HEK293 (cell line): ENCODE measurements at regions not wholly inside any gene's neighbourhood (a gene's known extent, or its start where the extent isn't known, plus 50 kb on each side); places are given as distances from the start of the nearest gene placed in this dataset.

Experiments used
- CTCF ChIA-PET: fragments of 350-600 bp; formaldehyde crosslinking; extraction: SDS; loops from one replicate; lab custom pipeline; 2021; ENCODE audit warnings: antibody characterized with exemption; lab: Yijun Ruan, JAX
- POLR2A ChIA-PET: fragments of 300-600 bp; formaldehyde crosslinking; extraction: SDS; loops from one replicate; lab custom pipeline; 2020; ENCODE audit warnings: antibody characterized with exemption, inconsistent platforms; lab: Yijun Ruan, JAX
- H3K27ac ChIP-seq: fragments of 200-500 bp; sonication (Bioruptor generic); 2 replicates; pipeline ENCODE4 v1.5.1; 2014; ENCODE audit warnings: low read depth, low read length, control low read depth, inconsistent platforms; ENCODE audit errors: extremely low read depth
- H3K36me3 ChIP-seq, 2 experiments: fragments of 200-500 bp in 1 of 2; sonication (Bioruptor generic) in 1 of 2; 1 replicate in 1 of 2; 2 replicates in 1 of 2; pipeline ENCODE4 v1.5.1; 2014 to 2017; ENCODE audit warnings: inconsistent platforms in 2 of 2, low read length in 2 of 2; ENCODE audit not compliant: control insufficient read depth in 2 of 2, insufficient read depth in 1 of 2
- H3K4me1 ChIP-seq: fragments of 200-500 bp; sonication (Bioruptor generic); 2 replicates; pipeline ENCODE4 v1.5.1; 2014; ENCODE audit warnings: mild to moderate bottlenecking, low read length, inconsistent platforms; ENCODE audit not compliant: control insufficient read depth, insufficient read depth
- H3K4me3 ChIP-seq: 2 replicates; pipeline ENCODE4 v1.5.1; 2011; ENCODE audit warnings: low read depth, mild to moderate bottlenecking, control low read depth, low read length, moderate library complexity
- H3K9me3 ChIP-seq: fragments of 200-500 bp; sonication (Bioruptor generic); 2 replicates; pipeline ENCODE4 v1.5.1; 2014; ENCODE audit warnings: low read depth, low read length, inconsistent platforms; ENCODE audit not compliant: control insufficient read depth, insufficient read depth
- OSR2 ChIP-seq: fragments of 450-650 bp; formaldehyde crosslinking; IDR thresholded peaks from 2 replicates; pipeline ENCODE4 v1.5.1; 2016; ENCODE audit warnings: missing biosample characterization, missing genetic modification characterization
- RBAK ChIP-seq: fragments of 450-650 bp; formaldehyde crosslinking; IDR thresholded peaks from 2 replicates; pipeline ENCODE4 v1.5.1; 2016; ENCODE audit warnings: missing biosample characterization, missing genetic modification characterization
- ZBTB20 ChIP-seq: fragments of 450-650 bp; formaldehyde crosslinking; IDR thresholded peaks from 2 replicates; pipeline ENCODE4 v1.5.1; 2016; ENCODE audit warnings: missing biosample characterization, missing genetic modification characterization
- ZIC2 ChIP-seq: fragments of 450-650 bp; formaldehyde crosslinking; IDR thresholded peaks from 2 replicates; pipeline ENCODE4 v1.5.1; 2016; ENCODE audit warnings: missing biosample characterization, missing genetic modification characterization
- ZNF114 ChIP-seq: fragments of 450-650 bp; formaldehyde crosslinking; IDR thresholded peaks from 2 replicates; pipeline ENCODE4 v1.5.0; 2017; ENCODE audit warnings: missing biosample characterization, missing genetic modification characterization
- ZNF132 ChIP-seq: fragments of 450-650 bp; formaldehyde crosslinking; IDR thresholded peaks from 2 replicates; pipeline ENCODE4 v1.5.1; 2017; ENCODE audit warnings: missing biosample characterization, missing genetic modification characterization, borderline replicate concordance
- ZNF133 ChIP-seq: fragments of 450-650 bp; formaldehyde crosslinking; IDR thresholded peaks from 2 replicates; pipeline ENCODE4 v1.5.1; 2016; ENCODE audit warnings: missing biosample characterization, missing genetic modification characterization
- ZNF140 ChIP-seq: fragments of 450-650 bp; formaldehyde crosslinking; IDR thresholded peaks from 2 replicates; pipeline ENCODE4 v1.5.1; 2016; ENCODE audit warnings: missing biosample characterization, missing genetic modification characterization
- ZNF174 ChIP-seq: fragments of 450-650 bp; formaldehyde crosslinking; IDR thresholded peaks from 2 replicates; pipeline ENCODE4 v1.5.0; 2017; ENCODE audit warnings: missing biosample characterization, mild to moderate bottlenecking, missing genetic modification characterization
- ZNF24 ChIP-seq: fragments of 450-650 bp; formaldehyde crosslinking; IDR thresholded peaks from 2 replicates; pipeline ENCODE4 v1.5.1; 2016; ENCODE audit warnings: missing biosample characterization, missing genetic modification characterization
- ZNF266 ChIP-seq: fragments of 450-650 bp; formaldehyde crosslinking; IDR thresholded peaks from 2 replicates; pipeline ENCODE4 v1.5.1; 2016; ENCODE audit warnings: missing biosample characterization, missing genetic modification characterization, low read depth
- ZNF394 ChIP-seq: fragments of 450-650 bp; formaldehyde crosslinking; IDR thresholded peaks from 2 replicates; pipeline ENCODE4 v1.5.1; 2016; ENCODE audit warnings: missing biosample characterization, missing genetic modification characterization, mild to moderate bottlenecking, moderate library complexity, borderline replicate concordance
- ZNF404 ChIP-seq: fragments of 450-650 bp; formaldehyde crosslinking; IDR thresholded peaks from 2 replicates; pipeline ENCODE4 v1.5.1; 2017; ENCODE audit warnings: missing biosample characterization, missing genetic modification characterization
- ZNF548 ChIP-seq: fragments of 450-650 bp; formaldehyde crosslinking; IDR thresholded peaks from 2 replicates; pipeline ENCODE4 v1.5.1; 2016; ENCODE audit warnings: missing biosample characterization, missing genetic modification characterization
- ZNF558 ChIP-seq: fragments of 450-650 bp; formaldehyde crosslinking; IDR thresholded peaks from 2 replicates; pipeline ENCODE4 v1.5.1; 2016; ENCODE audit warnings: missing biosample characterization, missing genetic modification characterization
- ZNF610 ChIP-seq: fragments of 450-650 bp; formaldehyde crosslinking; IDR thresholded peaks from 2 replicates; pipeline ENCODE4 v1.5.1; 2016; ENCODE audit warnings: missing biosample characterization, missing genetic modification characterization, borderline replicate concordance
- ZNF670 ChIP-seq: fragments of 450-650 bp; formaldehyde crosslinking; IDR thresholded peaks from 2 replicates; pipeline ENCODE4 v1.5.1; 2016; ENCODE audit warnings: missing biosample characterization, missing genetic modification characterization, low read depth
- ZNF768 ChIP-seq: fragments of 450-650 bp; formaldehyde crosslinking; IDR thresholded peaks from 2 replicates; pipeline ENCODE4 v1.5.1; 2018; ENCODE audit warnings: missing biosample characterization, mild to moderate bottlenecking, missing genetic modification characterization
- ZSCAN23 ChIP-seq: fragments of 450-650 bp; formaldehyde crosslinking; IDR thresholded peaks from 2 replicates; pipeline ENCODE4 v1.5.1; 2016; ENCODE audit warnings: missing biosample characterization, missing genetic modification characterization
- TF ChIP-seq, protein P1 (sequence below): fragments of 450-650 bp; formaldehyde crosslinking; conservative IDR thresholded peaks from 2 replicates; pipeline ENCODE4 v1.5.1; 2016; ENCODE audit warnings: low read depth, missing biosample characterization, missing genetic modification characterization
- TF ChIP-seq, protein P2 (sequence below): fragments of 450-650 bp; formaldehyde crosslinking; IDR thresholded peaks from 2 replicates; pipeline ENCODE4 v1.5.1; 2016; ENCODE audit warnings: missing biosample characterization, missing genetic modification characterization
- TF ChIP-seq, protein P3 (sequence below): fragments of 450-650 bp; formaldehyde crosslinking; IDR thresholded peaks from 2 replicates; pipeline ENCODE4 v1.5.1; 2017; ENCODE audit warnings: missing biosample characterization, missing genetic modification characterization
- TF ChIP-seq, protein P4 (sequence below): fragments of 450-650 bp; formaldehyde crosslinking; IDR thresholded peaks from 2 replicates; pipeline ENCODE4 v1.5.1; 2017; ENCODE audit warnings: missing biosample characterization, missing genetic modification characterization
- TF ChIP-seq, protein P5 (sequence below): fragments of 450-650 bp; formaldehyde crosslinking; IDR thresholded peaks from 2 replicates; pipeline ENCODE4 v1.5.1; 2016; ENCODE audit warnings: missing biosample characterization, missing genetic modification characterization
- TF ChIP-seq, protein P6 (sequence below): fragments of 450-650 bp; formaldehyde crosslinking; IDR thresholded peaks from 2 replicates; pipeline ENCODE4 v1.5.1; 2016; ENCODE audit warnings: missing biosample characterization, missing genetic modification characterization
- TF ChIP-seq, protein P7 (sequence below): fragments of 450-650 bp; formaldehyde crosslinking; IDR thresholded peaks from 2 replicates; pipeline ENCODE4 v1.5.1; 2016; ENCODE audit warnings: missing biosample characterization, missing genetic modification characterization

DNA sequence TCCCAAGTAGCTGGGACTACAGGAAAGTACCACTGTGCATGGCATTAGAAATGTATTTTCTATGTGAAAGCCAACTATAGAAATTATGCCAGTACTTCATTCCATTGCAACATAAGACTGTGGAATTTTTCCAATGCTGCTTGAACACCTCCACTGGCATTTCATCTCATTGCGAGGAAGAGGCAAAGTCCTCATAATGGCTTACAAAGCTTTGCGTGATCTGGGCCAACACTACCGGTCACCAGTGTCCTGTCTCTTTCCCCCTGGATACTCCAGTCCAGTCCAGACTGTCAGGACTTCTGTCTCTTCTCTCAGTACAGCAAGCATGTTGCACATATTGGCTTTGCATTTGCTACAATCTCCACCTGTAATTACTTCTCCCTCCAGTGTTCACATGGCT, 223.5 kb downstream of the GPD2 start (continued):
- TF ChIP-seq ZNF140 (tag by site-specific recombination): no peak
- TF ChIP-seq, protein P1, sequence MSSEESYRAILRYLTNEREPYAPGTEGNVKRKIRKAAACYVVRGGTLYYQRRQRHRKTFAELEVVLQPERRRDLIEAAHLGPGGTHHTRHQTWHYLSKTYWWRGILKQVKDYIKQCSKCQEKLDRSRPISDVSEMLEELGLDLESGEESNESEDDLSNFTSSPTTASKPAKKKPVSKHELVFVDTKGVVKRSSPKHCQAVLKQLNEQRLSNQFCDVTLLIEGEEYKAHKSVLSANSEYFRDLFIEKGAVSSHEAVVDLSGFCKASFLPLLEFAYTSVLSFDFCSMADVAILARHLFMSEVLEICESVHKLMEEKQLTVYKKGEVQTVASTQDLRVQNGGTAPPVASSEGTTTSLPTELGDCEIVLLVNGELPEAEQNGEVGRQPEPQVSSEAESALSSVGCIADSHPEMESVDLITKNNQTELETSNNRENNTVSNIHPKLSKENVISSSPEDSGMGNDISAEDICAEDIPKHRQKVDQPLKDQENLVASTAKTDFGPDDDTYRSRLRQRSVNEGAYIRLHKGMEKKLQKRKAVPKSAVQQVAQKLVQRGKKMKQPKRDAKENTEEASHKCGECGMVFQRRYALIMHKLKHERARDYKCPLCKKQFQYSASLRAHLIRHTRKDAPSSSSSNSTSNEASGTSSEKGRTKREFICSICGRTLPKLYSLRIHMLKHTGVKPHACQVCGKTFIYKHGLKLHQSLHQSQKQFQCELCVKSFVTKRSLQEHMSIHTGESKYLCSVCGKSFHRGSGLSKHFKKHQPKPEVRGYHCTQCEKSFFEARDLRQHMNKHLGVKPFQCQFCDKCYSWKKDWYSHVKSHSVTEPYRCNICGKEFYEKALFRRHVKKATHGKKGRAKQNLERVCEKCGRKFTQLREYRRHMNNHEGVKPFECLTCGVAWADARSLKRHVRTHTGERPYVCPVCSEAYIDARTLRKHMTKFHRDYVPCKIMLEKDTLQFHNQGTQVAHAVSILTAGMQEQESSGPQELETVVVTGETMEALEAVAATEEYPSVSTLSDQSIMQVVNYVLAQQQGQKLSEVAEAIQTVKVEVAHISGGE (tag by site-specific recombination): no peak
- no peak for TF ChIP-seq ZBTB20 (tag by site-specific recombination)
- TF ChIP-seq, protein P2, sequence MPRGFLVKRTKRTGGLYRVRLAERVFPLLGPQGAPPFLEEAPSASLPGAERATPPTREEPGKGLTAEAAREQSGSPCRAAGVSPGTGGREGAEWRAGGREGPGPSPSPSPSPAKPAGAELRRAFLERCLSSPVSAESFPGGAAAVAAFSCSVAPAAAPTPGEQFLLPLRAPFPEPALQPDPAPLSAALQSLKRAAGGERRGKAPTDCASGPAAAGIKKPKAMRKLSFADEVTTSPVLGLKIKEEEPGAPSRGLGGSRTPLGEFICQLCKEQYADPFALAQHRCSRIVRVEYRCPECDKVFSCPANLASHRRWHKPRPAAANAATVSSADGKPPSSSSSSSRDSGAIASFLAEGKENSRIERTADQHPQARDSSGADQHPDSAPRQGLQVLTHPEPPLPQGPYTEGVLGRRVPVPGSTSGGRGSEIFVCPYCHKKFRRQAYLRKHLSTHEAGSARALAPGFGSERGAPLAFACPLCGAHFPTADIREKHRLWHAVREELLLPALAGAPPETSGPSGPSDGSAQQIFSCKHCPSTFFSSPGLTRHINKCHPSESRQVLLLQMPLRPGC (tag by site-specific recombination): no peak
- no peak for TF ChIP-seq ZNF114 (tag by site-specific recombination)
- no peak for TF ChIP-seq ZNF132 (tag by site-specific recombination)
- TF ChIP-seq ZNF174: no peak

DNA sequence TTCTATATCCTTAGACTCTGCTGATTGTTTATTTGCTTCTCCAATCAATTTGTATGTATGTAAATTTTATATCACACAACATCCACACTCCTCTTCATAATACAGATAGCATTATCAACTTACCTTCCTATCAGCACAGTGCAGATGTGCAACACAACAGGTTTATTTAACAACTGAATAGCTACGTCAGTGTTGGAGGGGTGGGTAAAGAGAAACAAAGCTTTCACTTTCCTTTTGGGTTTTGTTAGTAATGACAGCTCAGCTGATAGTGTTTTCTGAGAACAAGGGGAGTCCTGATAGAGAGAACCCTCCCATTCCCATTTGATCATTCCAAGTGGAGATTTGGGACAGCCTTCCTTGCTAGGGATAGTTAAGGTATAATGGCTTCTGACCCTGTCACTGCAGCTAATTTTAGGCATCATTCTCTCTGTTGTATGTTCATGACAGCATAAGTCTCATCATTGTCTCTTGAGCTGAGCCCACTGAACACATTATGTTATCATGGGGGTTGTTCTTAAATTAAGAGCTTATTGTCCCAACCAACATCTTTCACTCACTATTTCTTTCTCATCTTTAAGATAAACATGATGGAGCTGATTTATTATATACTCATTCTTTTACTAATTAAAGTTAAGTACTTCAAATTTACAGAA, 227.7 kb downstream of the GPD2 start:
- CTCF ChIA-PET: no interaction called here
- H3K27ac ChIP-seq: no peak overlapping the region

More for the DNA sequence above, 227.7 kb downstream of the GPD2 start:
- Histone ChIP-seq H3K36me3 (no peaks in the 10 kb centered on the region), H3K4me3 (no peak overlapping the region), H3K4me1 (no peaks in the 10 kb centered on the region), H3K9me3 (no peaks in the 10 kb centered on the region)
- POLR2A ChIA-PET: no interaction called here
- TF ChIP-seq RBAK (no peak), ZNF548 (tag by site-specific recombination) (no peak), OSR2 (tag by site-specific recombination) (no peak), ZNF24 (tag by site-specific recombination) (no peak), ZNF610 (tag by site-specific recombination) (no peak), ZNF670 (tag by site-specific recombination) (no peak), ZNF266 (tag by site-specific recombination) (no peak), ZNF132 (tag by site-specific recombination) (no peak), ZNF394 (no peak), ZIC2 (tag by site-specific recombination) (no peak), ZNF768 (tag by site-specific recombination) (no peak), ZSCAN23 (tag by site-specific recombination) (no peak), ZNF404 (tag by site-specific recombination) (no peak), ZNF133 (tag by site-specific recombination) (no peak), ZNF558 (tag by site-specific recombination) (no peak)
- TF ChIP-seq, protein P3, sequence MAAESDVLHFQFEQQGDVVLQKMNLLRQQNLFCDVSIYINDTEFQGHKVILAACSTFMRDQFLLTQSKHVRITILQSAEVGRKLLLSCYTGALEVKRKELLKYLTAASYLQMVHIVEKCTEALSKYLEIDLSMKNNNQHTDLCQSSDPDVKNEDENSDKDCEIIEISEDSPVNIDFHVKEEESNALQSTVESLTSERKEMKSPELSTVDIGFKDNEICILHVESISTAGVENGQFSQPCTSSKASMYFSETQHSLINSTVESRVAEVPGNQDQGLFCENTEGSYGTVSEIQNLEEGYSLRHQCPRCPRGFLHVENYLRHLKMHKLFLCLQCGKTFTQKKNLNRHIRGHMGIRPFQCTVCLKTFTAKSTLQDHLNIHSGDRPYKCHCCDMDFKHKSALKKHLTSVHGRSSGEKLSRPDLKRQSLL: no peak
- TF ChIP-seq, protein P4, sequence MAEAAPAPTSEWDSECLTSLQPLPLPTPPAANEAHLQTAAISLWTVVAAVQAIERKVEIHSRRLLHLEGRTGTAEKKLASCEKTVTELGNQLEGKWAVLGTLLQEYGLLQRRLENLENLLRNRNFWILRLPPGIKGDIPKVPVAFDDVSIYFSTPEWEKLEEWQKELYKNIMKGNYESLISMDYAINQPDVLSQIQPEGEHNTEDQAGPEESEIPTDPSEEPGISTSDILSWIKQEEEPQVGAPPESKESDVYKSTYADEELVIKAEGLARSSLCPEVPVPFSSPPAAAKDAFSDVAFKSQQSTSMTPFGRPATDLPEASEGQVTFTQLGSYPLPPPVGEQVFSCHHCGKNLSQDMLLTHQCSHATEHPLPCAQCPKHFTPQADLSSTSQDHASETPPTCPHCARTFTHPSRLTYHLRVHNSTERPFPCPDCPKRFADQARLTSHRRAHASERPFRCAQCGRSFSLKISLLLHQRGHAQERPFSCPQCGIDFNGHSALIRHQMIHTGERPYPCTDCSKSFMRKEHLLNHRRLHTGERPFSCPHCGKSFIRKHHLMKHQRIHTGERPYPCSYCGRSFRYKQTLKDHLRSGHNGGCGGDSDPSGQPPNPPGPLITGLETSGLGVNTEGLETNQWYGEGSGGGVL (tag by site-specific recombination): no peak
- TF ChIP-seq, protein P5, sequence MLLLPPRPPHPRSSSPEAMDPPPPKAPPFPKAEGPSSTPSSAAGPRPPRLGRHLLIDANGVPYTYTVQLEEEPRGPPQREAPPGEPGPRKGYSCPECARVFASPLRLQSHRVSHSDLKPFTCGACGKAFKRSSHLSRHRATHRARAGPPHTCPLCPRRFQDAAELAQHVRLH: no peak
- TF ChIP-seq, protein P6, sequence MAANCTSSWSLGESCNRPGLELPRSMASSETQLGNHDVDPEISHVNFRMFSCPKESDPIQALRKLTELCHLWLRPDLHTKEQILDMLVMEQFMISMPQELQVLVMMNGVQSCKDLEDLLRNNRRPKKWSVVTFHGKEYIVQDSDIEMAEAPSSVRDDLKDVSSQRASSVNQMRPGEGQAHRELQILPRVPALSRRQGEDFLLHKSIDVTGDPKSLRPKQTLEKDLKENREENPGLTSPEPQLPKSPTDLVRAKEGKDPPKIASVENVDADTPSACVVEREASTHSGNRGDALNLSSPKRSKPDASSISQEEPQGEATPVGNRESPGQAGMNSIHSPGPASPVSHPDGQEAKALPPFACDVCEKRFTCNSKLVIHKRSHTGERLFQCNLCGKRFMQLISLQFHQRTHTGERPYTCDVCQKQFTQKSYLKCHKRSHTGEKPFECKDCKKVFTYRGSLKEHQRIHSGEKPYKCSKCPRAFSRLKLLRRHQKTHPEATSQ (tag by site-specific recombination): no peak
- TF ChIP-seq, protein P7, sequence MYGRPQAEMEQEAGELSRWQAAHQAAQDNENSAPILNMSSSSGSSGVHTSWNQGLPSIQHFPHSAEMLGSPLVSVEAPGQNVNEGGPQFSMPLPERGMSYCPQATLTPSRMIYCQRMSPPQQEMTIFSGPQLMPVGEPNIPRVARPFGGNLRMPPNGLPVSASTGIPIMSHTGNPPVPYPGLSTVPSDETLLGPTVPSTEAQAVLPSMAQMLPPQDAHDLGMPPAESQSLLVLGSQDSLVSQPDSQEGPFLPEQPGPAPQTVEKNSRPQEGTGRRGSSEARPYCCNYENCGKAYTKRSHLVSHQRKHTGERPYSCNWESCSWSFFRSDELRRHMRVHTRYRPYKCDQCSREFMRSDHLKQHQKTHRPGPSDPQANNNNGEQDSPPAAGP (tag by site-specific recombination): no peak
